Fibroblast of skin of right quadriceps (primary cell): ENCODE measurements at regions not wholly inside any gene's neighbourhood (a gene's known extent, or its start where the extent isn't known, plus 50 kb on each side); places are given as distances from the start of the nearest gene placed in this dataset.

Experiments used
- DNase-seq: peaks from one replicate; pipeline ENCODE4 v3.0.0-alpha.2; 2013

- DNase-seq, result peak; percentile 75
These were observed 53.2 kb upstream of the SYPL1 start for GRCh38 chr7:106165337-106165736.

- no peak for DNase-seq
These were observed 51.1 kb upstream of the SYPL1 start for GRCh38 chr7:106163257-106163656.
